Fibroblast of pulmonary artery (primary cell): ENCODE measurements at regions not wholly inside any gene's neighbourhood (a gene's known extent, or its start where the extent isn't known, plus 50 kb on each side); places are given as distances from the start of the nearest gene placed in this dataset.
A peak's percentile ranks its signal among the peaks of the same experiment; 100 is the strongest.

Source experiments
- DNase-seq: peaks from one replicate; pipeline ENCODE4 v3.0.0-alpha.2; 2010; ENCODE audit warnings: low read depth
- H3K4me3 ChIP-seq: replicated peaks from 2 replicates; pipeline ENCODE4 v1.5.1; 2011; ENCODE audit warnings: low read depth, mild to moderate bottlenecking, control low read depth, low read length, moderate library complexity
- CTCF ChIP-seq: IDR thresholded peaks from 2 replicates; pipeline ENCODE4 v1.5.1; 2011; ENCODE audit warnings: mild to moderate bottlenecking, control low read depth, low read length, inconsistent platforms; ENCODE audit errors: missing control alignments

- no peak overlapping the region for H3K4me3 ChIP-seq
- TF ChIP-seq CTCF = no peak
- no peak for DNase-seq
These were observed 157.5 kb upstream of the FERD3L start for GRCh38 chr7:19302731-19303130.

GRCh38 chr7:19296617-19297016 lies 151.4 kb upstream of the FERD3L start:
- no peak overlapping the region for H3K4me3 ChIP-seq
- DNase-seq = no peak
- TF ChIP-seq CTCF = no peak

- no peak for DNase-seq
- no peak for TF ChIP-seq CTCF
- H3K4me3 ChIP-seq = no peak overlapping the region
These were observed 150.2 kb upstream of the FERD3L start for GRCh38 chr7:19295376-19295775.

GRCh38 chr7:19294619-19295018 lies 149.4 kb upstream of the FERD3L start:
- peak; percentile 45 for DNase-seq
- H3K4me3 ChIP-seq = no peak overlapping the region
- no peak for TF ChIP-seq CTCF

GRCh38 chr7:19293431-19293830 lies 148.2 kb upstream of the FERD3L start:
- no peak for TF ChIP-seq CTCF
- no peak overlapping the region for H3K4me3 ChIP-seq
- DNase-seq = no peak

- TF ChIP-seq CTCF = no peak
- DNase-seq = no peak
- no peak overlapping the region for H3K4me3 ChIP-seq
These were observed 145.7 kb upstream of the FERD3L start for GRCh38 chr7:19290968-19291367.

GRCh38 chr7:19290066-19290465 lies 144.8 kb upstream of the FERD3L start:
- DNase-seq = no peak
- no peak overlapping the region for H3K4me3 ChIP-seq
- TF ChIP-seq CTCF = no peak
